NCI-H2081 treated with DMSO at 0.1 percent for 48 hours (cell line): ENCODE measurements at regions not wholly inside any gene's neighbourhood (a gene's known extent, or its start where the extent isn't known, plus 50 kb on each side); places are given as distances from the start of the nearest gene placed in this dataset.

Source experiments
- DNase-seq: peaks from one replicate; lab custom pipeline; 2025; lab: John Stamatoyannopoulos, UW

DNA sequence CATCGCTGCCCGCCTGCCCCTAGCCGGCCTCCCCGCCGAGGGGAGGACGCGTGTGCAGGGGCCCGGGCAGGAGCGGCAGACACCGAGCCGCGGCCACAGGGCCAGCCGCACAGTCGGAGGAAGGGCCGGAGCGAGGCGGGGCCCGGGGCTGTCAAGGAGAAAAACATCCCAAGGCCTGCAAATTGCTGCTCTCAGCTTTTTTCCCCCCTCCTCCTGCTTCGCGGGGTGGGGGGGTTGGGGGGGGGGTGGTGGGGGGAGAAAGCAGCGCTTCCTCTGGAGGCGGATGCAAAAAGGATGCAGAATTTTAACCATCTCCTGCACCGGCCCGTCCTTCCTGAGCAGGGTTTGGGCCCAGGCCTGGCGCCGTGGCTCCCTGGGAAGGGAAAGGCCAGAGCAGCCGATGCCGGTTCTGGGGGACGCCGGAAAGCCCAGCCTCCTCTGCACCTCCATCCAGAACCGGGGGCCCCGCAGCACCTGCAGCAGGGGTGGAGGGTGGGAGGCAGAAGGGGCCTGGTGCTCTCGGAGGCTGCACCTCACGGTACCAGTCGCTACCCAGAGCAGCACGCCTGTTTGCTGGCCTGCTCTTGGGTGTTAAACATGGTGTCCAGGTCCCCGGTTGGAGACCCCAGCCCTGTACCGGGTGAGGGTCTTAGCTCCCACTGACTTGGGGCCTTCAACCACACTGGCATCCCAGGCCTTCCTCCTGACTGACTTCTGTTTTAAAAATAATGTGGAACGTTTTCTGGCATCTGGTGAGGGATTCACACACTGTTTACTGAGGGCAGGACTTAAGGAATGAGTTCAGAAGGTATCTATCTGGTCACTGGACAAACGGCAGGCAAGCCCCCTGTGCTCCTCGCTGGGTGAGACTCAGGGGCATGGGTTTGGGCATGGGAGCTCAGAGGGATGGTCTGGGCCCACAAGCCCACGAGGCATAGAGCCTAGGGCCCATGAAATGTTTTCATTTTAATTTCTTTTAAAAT is 77.4 kb upstream of the WNT7B start:
- no peak for DNase-seq

DNA sequence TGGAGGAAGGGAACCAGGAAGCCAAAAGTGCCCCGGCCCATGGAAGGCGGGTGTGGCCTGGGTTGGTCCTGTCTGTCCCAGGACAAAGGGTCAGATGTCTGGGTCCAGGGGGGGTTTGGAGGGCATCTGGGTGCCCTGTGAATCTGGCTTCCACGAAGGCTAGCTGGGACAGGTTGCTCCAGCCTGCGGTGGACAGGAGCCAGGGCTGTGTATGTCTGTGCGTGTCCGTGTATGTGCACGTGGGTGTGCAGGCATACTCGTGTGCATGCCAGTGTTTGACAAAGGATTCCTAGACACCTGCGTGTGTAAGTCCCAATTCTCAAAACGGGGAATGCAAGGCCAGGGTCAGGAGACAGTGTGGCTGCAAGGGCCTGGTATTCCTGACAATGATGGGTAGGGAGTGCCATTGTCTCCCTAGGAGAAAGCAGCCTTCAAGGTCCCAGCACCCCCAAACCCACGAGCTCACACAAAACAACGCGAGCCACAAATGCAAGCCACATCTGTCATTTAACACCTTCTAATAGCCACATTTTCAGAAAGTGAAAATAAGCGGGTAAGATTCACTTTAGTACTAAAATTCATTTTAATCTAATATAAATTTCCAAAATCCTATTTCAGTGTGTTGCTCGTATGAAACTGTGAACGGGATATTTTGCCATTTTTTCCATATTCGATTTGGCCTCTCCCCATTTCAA is 78.4 kb upstream of the WNT7B start:
- no peak for DNase-seq

DNA sequence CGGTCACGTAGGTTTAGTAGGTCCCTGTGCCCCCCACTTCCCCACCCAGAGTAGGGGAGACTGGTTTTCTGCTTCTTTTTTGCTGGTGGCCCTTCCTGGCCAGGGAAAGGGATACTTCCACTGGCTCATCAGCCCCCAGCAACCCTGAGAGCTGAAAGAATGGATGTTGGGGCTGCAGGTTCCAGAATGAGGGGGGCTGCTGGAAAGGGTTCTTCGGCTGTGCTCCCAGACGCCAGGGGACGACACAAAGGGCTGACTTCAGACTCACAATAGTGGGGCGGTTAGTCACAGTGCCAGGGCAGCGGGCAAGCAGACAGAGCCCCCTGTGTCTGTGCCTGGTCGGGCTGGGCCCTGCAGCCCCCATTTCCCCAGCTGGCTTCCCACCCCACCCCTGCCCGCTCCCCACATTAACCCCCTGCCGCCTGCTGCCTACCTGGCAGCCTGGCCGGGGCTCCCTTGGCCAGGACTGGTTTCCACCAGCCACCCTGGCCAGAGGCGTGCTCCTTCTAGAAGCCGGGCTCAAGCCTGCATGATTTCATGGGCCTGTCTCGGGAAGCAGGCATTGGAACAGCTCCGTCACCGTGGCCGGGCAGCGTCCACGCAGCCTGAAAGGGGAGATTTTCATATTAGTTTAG is 79.1 kb upstream of the WNT7B start:
- DNase-seq, result no peak

DNA sequence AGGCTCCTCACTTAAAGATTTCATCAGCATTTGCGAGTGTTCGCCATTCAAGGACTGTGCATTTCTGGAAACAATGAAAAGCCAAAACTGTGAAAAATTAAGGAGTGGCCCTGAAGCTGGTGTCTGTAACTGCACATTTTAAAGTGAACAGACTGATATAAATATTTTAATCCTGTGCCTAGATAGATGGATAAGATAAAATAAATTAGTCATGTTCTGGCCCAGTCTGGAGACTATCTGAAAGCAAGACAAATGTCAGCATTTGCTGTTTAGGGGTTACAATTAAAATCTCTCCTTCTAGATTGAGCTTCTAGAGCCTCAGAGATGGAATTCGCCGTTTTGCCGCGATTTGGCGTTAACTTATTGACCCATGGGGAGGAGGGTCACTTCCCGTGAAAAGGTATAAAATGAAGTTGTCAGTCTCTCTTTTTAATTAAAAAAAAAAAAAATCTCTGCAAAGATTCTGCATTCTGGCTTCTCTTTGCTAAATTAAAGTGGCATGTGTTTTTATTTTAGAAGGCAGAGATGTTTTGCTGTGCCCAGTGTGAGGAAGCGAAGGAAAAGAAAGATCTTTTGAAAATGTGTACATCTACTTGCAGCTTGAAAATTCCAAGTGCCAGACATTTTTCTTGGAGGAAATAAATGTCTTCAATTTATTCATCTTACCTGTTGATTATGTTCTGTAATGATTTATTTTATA is 79.7 kb upstream of the WNT7B start:
- DNase-seq, result no peak

DNA sequence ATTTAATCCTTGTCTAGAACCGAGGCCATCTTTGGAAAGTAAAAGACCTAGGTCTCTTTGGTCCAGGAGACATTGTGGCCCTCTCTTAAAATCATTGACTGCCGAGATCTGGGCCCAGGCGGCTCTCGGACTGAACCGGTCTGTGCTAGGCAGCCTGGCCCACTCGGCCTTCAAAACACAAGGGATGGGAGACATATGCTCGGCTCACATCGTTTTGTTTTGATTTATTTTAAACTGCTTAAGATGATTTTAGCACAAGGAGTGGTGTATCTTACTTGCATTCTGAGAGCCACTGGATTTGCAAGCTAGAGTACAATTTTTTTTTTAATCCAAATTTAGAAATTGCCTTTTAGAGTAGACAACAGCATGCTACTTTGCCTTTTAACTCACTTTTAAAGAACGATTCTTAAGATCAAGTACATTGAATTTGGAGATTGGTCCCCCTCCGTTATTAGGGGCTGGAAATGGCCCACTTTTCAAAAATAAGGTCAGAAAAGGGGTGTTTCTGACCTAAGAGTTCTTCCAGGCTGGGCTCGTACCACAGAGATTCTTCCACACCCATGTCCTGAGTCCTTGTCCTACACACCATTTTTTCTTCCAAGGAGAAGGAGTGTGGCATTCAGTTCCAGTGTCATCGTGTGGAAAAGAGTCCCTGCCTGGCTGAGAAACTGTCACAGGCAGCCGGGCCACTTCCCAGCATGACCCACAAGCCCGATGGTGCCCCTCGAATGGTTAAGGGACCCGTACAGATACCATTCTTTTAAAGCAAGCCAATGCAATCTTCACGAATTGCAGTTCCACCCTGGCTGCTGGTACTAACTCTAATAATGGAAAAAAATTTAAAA is 80.5 kb upstream of the WNT7B start:
- DNase-seq, result no peak

DNA sequence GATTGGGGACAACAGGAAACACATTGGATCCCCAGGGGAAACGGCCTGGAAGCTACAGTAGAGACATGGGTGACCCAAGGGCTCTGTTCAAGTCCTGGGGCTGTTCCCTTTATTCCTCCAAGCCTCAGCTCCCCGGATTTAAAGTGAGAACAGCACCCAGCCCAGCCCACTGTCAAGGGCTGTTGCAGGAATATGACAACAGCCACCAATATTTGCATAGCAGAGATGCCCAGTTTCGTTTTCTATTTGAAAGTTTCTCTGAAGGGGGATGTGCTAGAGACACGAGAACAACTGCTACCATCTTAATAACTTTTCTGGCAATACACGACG is 81.1 kb upstream of the WNT7B start:
- no peak for DNase-seq

DNA sequence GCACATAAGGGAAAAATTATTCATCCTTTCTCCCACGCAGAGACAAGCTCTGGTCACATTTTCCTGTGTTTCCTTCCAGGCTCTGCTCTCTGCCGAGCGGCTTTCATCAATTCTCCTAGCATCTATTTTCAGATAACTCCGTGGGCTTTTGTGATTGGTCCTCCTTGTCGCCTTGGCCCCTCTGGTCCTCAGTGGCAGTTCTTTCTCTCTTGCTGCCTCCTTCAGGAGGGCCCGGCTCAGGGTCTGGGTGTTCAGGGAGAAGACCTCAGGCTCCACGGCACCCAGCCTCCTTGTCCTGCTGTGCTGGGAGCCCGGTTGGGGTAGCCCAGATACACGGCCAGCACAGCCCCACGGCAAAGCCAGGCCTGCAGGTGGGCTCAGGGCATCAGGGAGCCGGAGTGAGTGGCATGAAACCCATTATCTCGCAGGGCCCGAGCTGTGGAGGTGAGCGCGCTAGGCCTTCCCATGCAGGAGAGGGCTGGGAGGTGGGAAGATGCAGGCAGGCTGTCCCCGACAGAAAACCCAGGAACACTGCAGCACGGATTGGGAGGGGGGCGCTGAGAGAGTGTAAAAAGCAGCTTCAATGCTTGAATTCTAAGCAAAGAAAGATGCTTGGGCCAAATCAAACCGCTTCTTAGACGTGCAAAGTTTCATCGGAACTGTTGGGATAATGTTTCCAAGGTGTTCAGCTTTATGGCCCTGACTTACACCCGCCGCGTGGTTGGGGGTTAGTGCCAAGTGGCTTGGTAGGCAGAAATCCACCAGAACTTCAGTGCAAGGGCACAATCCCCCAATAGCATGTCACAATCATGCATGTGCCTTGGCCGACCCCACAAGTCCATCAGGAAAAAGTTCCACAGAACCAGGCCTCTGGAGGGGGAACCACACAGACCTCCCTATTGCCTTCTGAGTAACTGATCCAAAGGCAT is 81.9 kb upstream of the WNT7B start:
- no peak for DNase-seq

DNA sequence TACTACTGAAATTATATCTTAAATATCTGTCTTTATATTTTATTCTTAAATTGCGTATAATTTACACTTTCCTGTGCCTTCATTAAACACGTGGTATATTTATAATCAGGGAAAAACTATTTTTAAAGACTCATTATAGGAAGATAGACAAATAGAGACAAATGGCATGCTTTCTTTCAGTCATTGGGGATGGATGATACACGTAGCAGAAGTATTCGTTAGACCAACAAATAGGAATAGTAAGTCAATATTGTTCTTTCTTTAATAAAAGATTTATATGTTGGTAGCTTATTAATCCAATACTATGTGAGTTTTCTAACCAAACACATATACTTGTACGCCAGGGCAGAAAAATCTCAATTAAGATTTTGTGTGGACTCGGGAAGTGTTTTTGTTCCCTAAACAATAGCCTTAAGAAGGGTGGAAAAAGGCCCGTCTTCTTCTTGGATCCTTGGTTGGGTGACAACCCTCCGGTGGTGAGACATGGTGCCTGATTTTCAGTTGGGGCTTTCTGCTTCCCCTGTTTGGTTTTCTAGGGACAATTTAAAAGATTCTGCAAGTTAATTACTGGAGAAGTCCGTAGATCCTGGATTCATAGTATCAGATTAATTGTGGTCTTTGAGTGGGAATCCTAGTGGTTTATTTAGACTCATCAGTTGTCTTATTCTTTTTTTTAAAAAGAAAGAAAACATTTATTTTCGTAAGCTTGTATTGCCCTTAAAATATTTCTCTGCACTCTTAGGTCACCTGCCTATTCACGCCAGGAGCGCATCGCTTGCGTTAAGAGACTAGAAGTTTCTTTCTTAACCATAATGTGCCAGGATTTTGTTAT is 83.5 kb upstream of the WNT7B start:
- no peak for DNase-seq

DNA sequence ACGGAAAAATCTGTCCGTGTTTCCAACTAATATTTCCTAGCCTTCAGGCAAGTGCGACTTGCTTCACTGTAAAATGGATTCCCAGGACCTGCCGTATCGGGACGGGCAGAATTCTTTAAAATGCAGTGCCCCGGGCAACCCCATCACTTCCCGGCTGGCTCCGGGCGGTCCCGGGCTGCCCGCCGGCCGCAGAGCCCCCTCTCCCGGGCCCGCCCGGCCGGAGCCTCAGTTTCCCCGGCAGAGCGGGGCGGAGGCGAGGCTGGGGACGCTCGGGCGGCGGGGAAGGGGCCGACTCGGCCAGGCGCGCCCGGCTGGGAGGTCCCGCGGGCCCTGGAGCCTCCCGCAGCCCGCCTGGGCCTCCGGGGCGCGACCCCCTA is 84.2 kb upstream of the WNT7B start:
- DNase-seq, result no peak

DNA sequence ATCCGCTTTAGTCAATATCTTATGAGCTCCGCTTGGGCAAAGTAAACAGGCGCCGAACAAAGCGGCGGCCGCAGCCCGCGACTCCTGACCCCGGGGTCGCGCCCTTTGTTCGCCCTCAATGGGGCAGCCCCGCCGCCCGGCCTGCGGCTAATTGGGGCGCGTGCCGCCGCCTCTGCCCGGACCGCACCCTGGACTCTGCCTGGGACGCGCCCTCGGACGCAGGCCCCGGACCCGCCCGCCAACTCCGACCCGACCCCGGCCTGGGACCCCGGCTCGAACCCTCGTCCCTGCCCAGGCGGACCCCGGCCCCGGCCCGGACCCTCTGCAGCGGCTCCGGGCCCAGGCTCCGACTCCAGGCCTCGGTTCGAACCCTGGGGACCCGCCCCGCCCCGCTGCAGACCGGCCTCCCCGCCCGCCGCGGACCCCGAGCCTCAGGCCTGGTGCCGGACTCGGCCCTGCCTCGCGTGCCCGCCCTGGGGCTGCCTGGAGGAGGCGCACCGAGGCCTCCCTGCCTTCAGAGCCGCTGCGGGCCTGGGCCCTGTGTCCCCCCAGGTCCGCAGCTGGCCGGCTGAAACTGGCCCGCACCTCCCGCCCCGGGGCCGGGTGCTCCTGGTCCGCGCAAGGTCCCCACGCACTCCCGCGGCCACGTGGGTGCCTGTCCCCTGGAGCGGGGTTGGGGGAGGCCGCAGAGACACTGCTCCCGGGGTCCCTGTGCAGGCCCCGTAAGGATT is 84.7 kb upstream of the WNT7B start:
- DNase-seq, result no peak

DNA sequence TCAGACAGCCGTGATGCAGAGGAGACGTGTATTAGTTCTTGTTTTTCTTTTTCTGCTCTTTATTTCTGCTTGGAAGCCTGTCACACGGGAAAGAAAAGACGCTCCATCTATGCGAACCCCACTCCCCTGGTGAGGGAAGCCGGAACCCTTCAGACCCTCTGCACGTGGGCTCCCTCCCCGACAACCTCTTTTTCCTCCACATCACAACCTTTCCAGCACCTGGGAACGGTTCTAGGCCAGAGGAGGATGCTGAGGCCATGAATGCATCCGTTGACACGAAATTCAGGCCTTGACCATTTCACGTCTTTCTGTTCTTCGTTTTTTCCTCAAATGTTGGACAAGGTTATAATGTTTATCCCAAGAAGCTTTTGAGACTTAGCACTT is 85.3 kb upstream of the WNT7B start:
- no peak for DNase-seq

DNA sequence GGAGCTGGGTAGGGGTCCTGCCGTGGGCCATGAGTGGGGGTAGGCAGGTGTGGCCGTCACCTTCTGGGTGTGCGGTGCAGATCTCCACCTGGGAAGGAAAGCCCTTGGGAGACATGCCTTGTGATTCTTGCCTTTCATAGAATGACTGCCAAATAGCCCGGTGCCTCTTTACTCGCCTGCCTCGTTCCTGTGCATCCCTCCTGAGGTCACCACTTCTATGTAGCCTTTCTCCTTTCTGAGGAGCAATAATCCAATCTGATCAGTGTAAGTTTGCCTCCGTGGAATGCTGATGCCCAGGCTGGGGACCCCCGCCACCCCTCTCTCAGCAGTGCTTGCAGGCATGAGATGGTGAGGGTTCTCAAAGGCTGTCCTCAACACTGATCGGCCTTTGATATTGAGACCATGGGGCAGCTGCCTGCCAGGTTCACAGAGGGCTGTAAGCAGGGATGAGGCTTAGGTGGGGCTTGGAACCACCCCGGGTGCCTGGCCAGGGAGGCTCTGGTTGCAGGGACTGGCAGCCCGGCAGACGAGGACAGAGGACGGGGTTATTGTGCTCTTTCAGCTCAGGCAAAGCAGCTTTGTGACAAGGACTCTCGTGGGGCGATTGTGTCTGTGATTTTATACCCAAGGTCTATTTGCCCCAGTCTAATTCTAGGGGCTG is 86.1 kb upstream of the WNT7B start:
- no peak for DNase-seq

DNA sequence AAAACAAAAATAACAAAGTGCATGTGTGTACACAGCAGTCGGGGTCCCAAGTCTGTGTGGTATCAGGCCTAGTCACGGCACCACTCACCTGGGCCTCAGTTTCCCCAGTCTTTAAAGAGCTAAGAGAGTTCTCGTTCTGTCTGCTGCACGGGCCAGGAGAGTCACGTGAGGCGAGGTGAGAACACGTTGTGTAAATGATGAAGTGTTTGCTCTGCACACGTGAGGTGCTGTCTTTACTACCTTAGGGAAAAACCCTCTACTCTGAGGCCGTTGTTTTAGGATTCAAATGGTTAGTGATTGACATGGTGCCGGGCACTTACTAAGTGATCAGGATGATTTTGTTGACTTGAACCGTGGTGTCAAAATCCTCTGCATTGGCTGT is 86.5 kb upstream of the PPARA start:
- no peak for DNase-seq

DNA sequence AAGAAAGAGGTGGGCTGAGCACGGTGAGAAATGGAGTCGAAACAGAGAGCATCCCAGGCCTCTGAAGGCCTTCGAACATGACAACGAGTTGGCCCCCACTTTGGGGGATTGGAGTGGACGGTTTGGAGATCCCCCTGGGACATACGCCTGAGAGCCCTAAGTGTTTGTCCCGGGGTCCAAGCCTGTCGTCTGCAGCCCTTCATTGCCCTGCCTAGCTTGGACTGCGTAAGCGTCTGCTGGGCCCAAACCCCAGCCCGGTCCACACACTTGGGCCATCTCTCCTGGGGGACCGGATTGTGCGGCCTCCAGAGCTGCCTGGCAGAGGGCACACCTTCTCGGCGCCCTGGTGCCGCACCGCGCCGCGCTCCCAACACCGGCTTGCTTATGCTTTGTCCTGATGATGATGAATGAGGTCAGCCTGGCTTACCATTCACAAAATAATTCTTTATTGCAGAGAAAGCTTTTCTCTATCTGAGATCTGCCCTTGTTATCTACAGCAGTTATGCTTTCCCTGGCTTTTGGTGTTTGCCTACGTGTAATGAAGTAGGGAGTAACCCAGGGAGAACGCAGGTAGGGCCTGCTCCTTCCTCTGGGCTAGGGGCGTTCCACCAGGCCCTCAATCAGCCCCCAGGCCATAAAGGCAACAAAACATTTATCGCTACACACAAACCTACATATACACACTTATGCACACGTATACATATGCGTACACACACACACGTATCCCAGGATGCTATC is 85.9 kb upstream of the PPARA start:
- no peak for DNase-seq

DNA sequence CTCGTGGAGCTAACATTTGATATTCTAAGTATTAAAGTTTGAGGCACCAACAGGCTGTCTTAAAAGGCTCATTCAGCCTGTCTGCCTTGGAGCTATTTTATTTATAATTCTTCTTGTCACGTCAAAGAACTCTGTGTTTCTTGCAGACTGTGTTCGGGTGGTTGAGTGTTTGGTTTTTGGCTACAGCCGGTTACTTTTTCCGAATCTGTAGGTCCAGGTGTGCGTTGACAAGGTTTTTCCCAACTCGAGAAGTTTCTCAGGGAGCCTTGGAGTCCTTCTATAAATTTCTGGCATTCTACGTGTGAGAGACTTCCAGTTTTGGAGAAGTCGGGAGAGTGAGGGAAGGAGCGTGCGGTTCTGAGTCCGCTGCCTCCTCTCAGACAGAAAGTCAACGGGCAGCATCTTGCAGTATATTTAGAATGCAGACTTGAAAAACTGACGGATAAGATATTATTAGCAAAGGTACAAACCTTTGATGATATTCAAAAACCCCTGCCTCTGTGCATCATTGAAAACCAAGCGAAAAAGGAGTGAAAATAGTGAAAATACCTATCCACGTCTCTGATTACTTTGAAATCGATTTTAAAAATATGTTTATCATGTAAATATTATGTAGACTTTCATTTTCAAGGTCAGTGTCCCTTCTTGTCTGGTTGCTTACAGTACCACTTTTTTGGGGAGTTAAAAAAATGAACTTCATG is 85.2 kb upstream of the PPARA start:
- no peak for DNase-seq

DNA sequence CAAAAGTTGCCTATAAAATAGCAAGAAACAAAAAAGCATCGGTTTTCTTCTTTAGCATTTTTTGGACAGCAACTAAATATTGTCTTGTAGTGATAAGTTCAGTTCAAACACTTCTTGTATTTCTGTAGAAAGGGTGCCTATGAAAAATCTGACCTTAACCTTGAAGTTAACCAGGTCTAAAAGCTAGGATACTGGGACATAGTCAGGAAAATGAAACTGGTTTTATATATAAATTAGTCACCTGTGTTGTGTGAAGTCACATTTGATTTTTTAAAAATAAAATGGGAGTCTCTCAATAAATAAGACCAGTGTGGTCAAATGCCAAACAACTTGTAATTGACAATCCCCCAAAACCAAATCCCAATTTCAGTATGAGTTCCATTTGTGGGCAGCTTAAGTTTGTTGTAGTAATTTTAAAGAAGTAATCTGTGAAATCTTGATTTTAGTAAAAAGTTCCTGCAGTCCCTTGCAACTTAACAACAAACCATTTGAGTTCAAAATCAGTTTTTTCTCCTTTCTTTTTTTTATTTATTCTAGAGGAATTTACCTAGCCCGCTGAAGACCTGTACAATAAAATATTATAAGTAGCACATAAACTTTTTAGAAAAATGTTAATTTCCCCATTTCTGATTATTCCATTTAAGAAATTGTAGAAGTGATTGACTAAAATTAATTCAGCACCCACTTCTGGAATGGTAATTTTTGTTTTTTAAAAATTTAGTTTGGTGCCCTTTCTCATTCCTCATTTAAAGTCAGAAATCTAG is 84.5 kb upstream of the PPARA start:
- no peak for DNase-seq
